Transverse colon (tissue), 4 donors: ENCODE measurements at regions not wholly inside any gene's neighbourhood (a gene's known extent, or its start where the extent isn't known, plus 50 kb on each side); places are given as distances from the start of the nearest gene placed in this dataset.

Source experiments
- CTCF ChIP-seq, 5 experiments: fragments of 200-600 bp in 3 of 5; fragments of 450-650 bp in 2 of 5; sonication (generic) in 3 of 5; IDR thresholded peaks; 1 replicate in 2 of 5; 2 replicates in 3 of 5; pipeline ENCODE4 v1.5.1; 2016 to 2017; ENCODE audit warnings: antibody characterized with exemption in 5 of 5, inconsistent platforms in 3 of 5, mild to moderate bottlenecking in 2 of 5, moderate library complexity in 1 of 5
- EP300 ChIP-seq: sonication (generic); formaldehyde crosslinking; IDR thresholded peaks from one replicate; pipeline ENCODE4 v1.6.1; 2017; ENCODE audit warnings: antibody characterized with exemption, low read depth
- POLR2A ChIP-seq: fragments of 450-650 bp; IDR thresholded peaks from one replicate; pipeline ENCODE4 v1.6.1; 2016; ENCODE audit warnings: antibody characterized with exemption, mild to moderate bottlenecking, moderate library complexity
- POLR2AphosphoS5 ChIP-seq, 3 donors: sonication (generic); formaldehyde crosslinking; IDR thresholded peaks; one replicate each; pipeline ENCODE4 v1.6.1; 2016; ENCODE audit warnings: antibody characterized with exemption in 3 of 3

- TF ChIP-seq CTCF (IDR thresholded peaks at IDR 0.05) = no peak
- TF ChIP-seq POLR2A = no peak
- TF ChIP-seq POLR2AphosphoS5 (IDR thresholded peaks at IDR 0.05) = no peak
- no peak for TF ChIP-seq EP300
These were observed 71.0 kb downstream of the RFLNA start for GRCh38 chr12:124365726-124366430.
